Parathyroid adenoma (tissue), 2 donors: ENCODE measurements at regions not wholly inside any gene's neighbourhood (a gene's known extent, or its start where the extent isn't known, plus 50 kb on each side); places are given as distances from the start of the nearest gene placed in this dataset.

Experiments used
- H2AFZ ChIP-seq: fragments of 300-600 bp; sonication (generic); one replicate; pipeline ENCODE4 v1.7.0; 2017; ENCODE audit warnings: antibody characterized with exemption, mild to moderate bottlenecking
- H3K27ac ChIP-seq: fragments of 300-600 bp; sonication (generic); one replicate; pipeline ENCODE4 v1.7.0; 2017
- H3K27me3 ChIP-seq: fragments of 300-600 bp; sonication (generic); one replicate; pipeline ENCODE4 v1.7.0; 2017; ENCODE audit warnings: low read length; ENCODE audit not compliant: control insufficient read depth, insufficient read depth
- H3K36me3 ChIP-seq: fragments of 300-600 bp; sonication (generic); one replicate; pipeline ENCODE4 v1.7.0; 2017; ENCODE audit warnings: low read length; ENCODE audit not compliant: control insufficient read depth, insufficient read depth
- H3K4me1 ChIP-seq: fragments of 300-600 bp; sonication (generic); one replicate; pipeline ENCODE4 v1.7.0; 2017; ENCODE audit warnings: control low read depth
- H3K4me2 ChIP-seq: fragments of 300-600 bp; sonication (generic); one replicate; pipeline ENCODE4 v1.7.0; 2017; ENCODE audit warnings: low read length
- H3K4me3 ChIP-seq: fragments of 300-600 bp; sonication (generic); one replicate; pipeline ENCODE4 v1.7.0; 2017; ENCODE audit warnings: low read depth, low read length
- H3K79me2 ChIP-seq: fragments of 300-600 bp; sonication (generic); one replicate; pipeline ENCODE4 v1.7.0; 2017; ENCODE audit warnings: control low read depth
- H3K9ac ChIP-seq: fragments of 300-600 bp; sonication (generic); one replicate; pipeline ENCODE4 v1.7.0; 2017; ENCODE audit warnings: mild to moderate bottlenecking
- H3K9me3 ChIP-seq: fragments of 300-600 bp; sonication (generic); one replicate; pipeline ENCODE4 v1.7.0; 2017; ENCODE audit warnings: low read length; ENCODE audit not compliant: control insufficient read depth
- TF ChIP-seq, protein P1 (sequence below): fragments of 300-600 bp; sonication (generic); IDR thresholded peaks from one replicate; pipeline ENCODE4 v1.7.0; 2017; ENCODE audit warnings: antibody characterized with exemption, mild to moderate bottlenecking
- donor health status: primary hyperparathyroidism.

DNA sequence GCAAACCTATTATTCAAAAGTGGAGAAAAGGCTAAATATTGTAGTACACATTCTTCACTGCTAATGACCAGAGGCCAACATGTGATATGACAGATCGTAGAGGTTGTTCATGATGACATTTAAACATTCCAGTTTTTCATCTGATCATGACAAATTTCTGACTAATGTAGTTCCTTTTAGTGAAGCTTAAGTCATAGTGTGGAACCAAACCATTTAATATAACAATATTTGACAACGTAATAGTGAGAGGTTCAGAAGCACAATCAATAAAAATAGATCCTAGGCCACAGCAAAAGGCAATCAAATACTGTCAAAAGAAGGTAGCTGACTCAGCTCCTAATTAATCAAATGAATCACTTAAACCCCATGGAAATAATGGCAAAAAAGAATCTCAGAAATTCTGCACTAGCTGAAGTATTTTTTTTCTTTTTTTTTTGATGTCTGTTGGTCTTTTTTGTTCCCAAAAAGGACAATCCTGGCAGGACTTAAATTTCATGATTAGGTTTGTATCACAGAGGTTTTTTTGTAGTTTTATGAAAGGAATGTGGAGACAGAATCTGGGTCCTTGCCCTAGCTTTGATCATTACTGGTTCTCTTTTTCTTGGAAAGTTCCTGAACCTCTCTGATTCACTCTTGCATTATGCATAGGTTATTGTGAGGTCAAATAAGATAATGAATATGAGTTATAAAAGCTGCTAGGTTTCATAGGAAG, 795.0 kb downstream of the DTWD2 start:
- Histone ChIP-seq H3K27ac (no peak overlapping the region), H3K36me3 (no peaks in the 10 kb centered on the region), H3K4me3 (no peak overlapping the region), H3K27me3 (no peaks in the 10 kb centered on the region), H3K4me1 (no peaks in the 10 kb centered on the region), H3K4me2 (no peak overlapping the region), H2AFZ (no peak overlapping the region), H3K9me3 (no peaks in the 10 kb centered on the region), H3K79me2 (no peaks in the 10 kb centered on the region), H3K9ac (no peak overlapping the region)
- TF ChIP-seq, protein P1, sequence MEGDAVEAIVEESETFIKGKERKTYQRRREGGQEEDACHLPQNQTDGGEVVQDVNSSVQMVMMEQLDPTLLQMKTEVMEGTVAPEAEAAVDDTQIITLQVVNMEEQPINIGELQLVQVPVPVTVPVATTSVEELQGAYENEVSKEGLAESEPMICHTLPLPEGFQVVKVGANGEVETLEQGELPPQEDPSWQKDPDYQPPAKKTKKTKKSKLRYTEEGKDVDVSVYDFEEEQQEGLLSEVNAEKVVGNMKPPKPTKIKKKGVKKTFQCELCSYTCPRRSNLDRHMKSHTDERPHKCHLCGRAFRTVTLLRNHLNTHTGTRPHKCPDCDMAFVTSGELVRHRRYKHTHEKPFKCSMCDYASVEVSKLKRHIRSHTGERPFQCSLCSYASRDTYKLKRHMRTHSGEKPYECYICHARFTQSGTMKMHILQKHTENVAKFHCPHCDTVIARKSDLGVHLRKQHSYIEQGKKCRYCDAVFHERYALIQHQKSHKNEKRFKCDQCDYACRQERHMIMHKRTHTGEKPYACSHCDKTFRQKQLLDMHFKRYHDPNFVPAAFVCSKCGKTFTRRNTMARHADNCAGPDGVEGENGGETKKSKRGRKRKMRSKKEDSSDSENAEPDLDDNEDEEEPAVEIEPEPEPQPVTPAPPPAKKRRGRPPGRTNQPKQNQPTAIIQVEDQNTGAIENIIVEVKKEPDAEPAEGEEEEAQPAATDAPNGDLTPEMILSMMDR: no peak

DNA sequence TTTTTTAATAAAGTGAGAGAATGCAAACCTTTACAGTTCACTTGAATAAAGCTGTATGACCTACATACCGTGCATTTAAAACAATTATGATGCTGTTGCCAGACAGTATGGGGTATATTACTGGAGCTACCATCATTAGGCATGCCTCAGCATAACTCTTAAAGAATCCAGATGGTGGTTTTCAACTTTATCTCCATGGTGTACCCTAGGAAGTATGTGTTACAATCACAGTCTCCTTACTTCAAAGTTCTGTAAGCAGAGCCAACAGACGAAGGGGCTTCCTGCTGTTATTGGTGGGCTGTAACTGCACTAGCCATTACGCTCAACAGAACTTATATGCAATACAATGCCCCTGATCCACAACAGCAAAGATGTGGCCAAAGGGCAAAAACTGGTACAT, 803.3 kb downstream of the DTWD2 start:
- no peaks in the 10 kb centered on the region for H3K4me1 ChIP-seq
- TF ChIP-seq, protein P1: no peak
- H3K9ac ChIP-seq: no peak overlapping the region
- no peaks in the 10 kb centered on the region for H3K79me2 ChIP-seq
- H2AFZ ChIP-seq: no peak overlapping the region
- no peak overlapping the region for H3K27ac ChIP-seq
- no peak overlapping the region for H3K4me3 ChIP-seq
- no peaks in the 10 kb centered on the region for H3K36me3 ChIP-seq
- no peaks in the 10 kb centered on the region for H3K27me3 ChIP-seq
- H3K9me3 ChIP-seq: no peaks in the 10 kb centered on the region
- H3K4me2 ChIP-seq: no peak overlapping the region

DNA sequence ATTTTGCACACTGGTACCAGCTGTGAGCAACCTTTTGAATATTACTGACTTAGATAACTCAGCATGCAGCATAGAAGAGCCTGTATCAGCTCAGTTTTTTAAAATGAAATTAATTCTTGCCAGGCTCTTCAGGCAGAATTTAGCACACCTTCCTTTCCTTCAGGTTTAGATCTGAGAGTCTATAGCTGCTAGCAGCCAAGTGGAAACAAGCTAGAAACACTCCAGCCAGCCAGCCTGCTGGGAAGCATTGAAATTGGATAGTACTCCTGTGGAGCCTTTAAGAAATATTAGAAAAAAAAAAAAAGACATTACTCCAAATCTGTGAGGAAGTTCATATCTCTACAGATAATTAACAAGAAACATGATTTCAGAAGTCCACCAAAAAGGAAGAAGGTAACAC, 812.2 kb downstream of the DTWD2 start:
- TF ChIP-seq, protein P1: no peak

DNA sequence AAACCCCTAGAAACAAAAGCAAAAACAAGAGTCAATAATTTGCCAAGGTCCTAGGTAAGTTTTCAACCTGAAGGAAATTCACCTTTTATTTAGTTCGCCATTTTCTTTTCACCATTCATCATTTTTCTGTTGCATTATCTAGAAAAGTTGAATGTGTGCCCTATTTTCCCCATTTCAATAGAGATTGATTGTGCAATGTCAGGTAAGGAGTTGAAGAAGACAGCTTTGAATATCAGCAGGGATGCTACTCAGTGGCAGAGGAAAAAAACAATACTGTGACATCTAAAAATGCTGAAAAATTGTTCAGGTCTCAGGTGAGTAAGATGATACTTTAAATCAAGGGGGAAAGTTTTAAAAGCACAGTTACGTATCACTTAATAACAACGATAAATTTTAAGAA, 813.7 kb downstream of the DTWD2 start:
- no peak overlapping the region for H3K27ac ChIP-seq
- TF ChIP-seq, protein P1: no peak
- no peak overlapping the region for H3K4me3 ChIP-seq
- no peaks in the 10 kb centered on the region for H3K79me2 ChIP-seq
- H3K9me3 ChIP-seq: no peaks in the 10 kb centered on the region
- H3K9ac ChIP-seq: no peak overlapping the region
- no peaks in the 10 kb centered on the region for H3K36me3 ChIP-seq
- H3K4me1 ChIP-seq: no peaks in the 10 kb centered on the region
- H3K4me2 ChIP-seq: no peak overlapping the region
- no peak overlapping the region for H2AFZ ChIP-seq
- no peaks in the 10 kb centered on the region for H3K27me3 ChIP-seq

More for the DNA sequence above, 812.2 kb downstream of the DTWD2 start:
- no peak overlapping the region for H3K4me3 ChIP-seq
- no peak overlapping the region for H3K9ac ChIP-seq
- no peaks in the 10 kb centered on the region for H3K27me3 ChIP-seq
- no peak overlapping the region for H3K4me2 ChIP-seq
- no peaks in the 10 kb centered on the region for H3K9me3 ChIP-seq
- no peaks in the 10 kb centered on the region for H3K36me3 ChIP-seq
- no peak overlapping the region for H2AFZ ChIP-seq
- no peak overlapping the region for H3K27ac ChIP-seq
- H3K4me1 ChIP-seq: no peaks in the 10 kb centered on the region
- no peaks in the 10 kb centered on the region for H3K79me2 ChIP-seq

DNA sequence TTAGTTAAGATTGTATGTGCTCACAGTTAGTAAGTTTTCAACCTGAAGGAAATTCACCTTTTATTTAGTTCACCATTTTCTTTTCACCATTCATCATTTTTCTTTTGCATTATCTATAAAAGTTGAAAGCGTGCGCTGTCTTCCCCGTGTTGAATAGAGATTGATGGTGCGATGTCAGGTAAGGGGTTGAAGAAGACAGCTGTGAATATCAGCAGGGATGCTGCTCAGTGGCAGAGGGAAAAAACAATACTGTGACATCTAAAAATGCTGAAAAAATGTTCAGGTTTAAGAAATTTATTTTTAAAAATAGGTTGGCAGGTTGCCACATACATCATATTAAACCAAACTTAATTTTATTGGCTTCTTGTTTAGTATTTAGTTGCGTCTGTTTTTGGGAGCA, 815.0 kb downstream of the DTWD2 start:
- TF ChIP-seq, protein P1: no peak
- no peak overlapping the region for H3K27ac ChIP-seq

More for the DNA sequence above, 815.0 kb downstream of the DTWD2 start:
- Histone ChIP-seq H3K9me3 (no peaks in the 10 kb centered on the region), H2AFZ (no peak overlapping the region), H3K4me2 (no peak overlapping the region), H3K79me2 (no peaks in the 10 kb centered on the region), H3K27me3 (no peaks in the 10 kb centered on the region), H3K9ac (no peak overlapping the region), H3K4me1 (no peaks in the 10 kb centered on the region), H3K36me3 (no peaks in the 10 kb centered on the region), H3K4me3 (no peak overlapping the region)
